ENCODE measurements at regions not wholly inside any gene's neighbourhood (a gene's known extent, or its start where the extent isn't known, plus 50 kb on each side); places are given as distances from the start of the nearest gene placed in this dataset.

DNA sequence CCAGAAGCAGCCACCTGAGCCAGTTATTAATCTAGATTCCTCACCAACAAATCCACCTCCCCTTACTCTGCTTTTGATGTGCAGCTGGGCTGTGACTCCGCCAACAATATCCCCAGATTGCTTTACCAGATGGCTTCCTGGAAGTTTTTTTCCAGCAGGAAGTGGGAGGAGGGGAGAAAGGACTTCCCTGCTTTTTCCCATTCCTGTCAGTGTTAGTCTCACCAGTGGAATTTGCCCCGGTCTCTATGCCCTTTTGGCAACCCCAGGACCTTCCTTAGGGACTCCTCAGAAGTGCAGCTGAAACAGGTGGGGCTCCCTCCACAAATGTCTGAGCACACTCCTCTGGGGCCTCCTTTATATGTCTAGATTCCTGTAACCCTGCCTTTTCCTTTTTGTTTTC lies 465.2 kb upstream of the IGFBP7 start:
- H3K36me3 ChIP-seq (ENCODE audit: control insufficient read depth in 2 of 3, insufficient read depth in 3 of 3, low read length in 3 of 3): no peaks in the 10 kb centered on the region
- no peak overlapping the region for H3K4me3 ChIP-seq (ENCODE audit: low read length in 3 of 3)
- no peak overlapping the region for H3K9ac ChIP-seq (ENCODE audit: low read length in 3 of 3)
- H3K9me3 ChIP-seq (ENCODE audit: control insufficient read depth in 2 of 3, insufficient read depth in 1 of 3, low read length in 3 of 3): no peaks in the 10 kb centered on the region
- no peaks in the 10 kb centered on the region for H3K27me3 ChIP-seq (ENCODE audit: control insufficient read depth, insufficient read depth, low read length)
- H3K4me1 ChIP-seq (ENCODE audit: control insufficient read depth in 2 of 3, insufficient read depth in 2 of 3, low read depth in 1 of 3, low read length in 3 of 3): no peaks in the 10 kb centered on the region
- intact Hi-C loops (cut with DNase I): no loop called here
- H3K27ac ChIP-seq (ENCODE audit: low read depth in 2 of 2, low read length in 2 of 2): no peak overlapping the region
- FAIRE-seq: no peak
- TF ChIP-seq, protein P1, sequence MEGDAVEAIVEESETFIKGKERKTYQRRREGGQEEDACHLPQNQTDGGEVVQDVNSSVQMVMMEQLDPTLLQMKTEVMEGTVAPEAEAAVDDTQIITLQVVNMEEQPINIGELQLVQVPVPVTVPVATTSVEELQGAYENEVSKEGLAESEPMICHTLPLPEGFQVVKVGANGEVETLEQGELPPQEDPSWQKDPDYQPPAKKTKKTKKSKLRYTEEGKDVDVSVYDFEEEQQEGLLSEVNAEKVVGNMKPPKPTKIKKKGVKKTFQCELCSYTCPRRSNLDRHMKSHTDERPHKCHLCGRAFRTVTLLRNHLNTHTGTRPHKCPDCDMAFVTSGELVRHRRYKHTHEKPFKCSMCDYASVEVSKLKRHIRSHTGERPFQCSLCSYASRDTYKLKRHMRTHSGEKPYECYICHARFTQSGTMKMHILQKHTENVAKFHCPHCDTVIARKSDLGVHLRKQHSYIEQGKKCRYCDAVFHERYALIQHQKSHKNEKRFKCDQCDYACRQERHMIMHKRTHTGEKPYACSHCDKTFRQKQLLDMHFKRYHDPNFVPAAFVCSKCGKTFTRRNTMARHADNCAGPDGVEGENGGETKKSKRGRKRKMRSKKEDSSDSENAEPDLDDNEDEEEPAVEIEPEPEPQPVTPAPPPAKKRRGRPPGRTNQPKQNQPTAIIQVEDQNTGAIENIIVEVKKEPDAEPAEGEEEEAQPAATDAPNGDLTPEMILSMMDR (IDR thresholded peaks at IDR 0.05; ENCODE audit: borderline replicate concordance, extremely low read depth, insufficient read depth): no peak
- peak in 1 of 5 donors; percentile 25 for DNase-seq

DNA sequence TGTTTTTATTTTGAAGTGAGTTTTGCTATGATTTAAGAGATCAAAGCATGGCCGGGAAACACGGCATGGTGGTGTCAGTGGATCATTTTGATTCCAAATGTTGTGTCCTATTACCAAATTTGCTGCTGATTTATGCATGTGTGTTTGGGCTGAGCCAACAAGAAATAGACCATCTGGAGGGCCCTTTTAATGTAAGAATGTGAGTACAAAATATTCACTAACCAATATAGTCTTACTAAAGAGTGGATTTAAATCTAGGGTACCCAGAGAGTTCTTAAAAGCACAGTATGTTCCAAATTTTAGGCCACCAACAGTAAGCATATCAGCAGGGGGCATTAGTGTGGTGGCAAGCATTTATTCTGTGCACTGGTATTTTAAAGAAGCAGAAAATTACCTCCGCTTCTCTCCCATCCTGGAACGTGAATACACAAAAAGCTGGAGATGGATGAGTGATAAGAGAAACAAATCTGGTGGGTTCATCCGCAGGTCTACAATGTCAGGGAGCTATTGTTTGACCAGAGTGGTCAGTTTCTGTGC lies 444.4 kb upstream of the IGFBP7 start:
- no peak for FAIRE-seq
- intact Hi-C loops (cut with DNase I): no loop called here
- Histone ChIP-seq H3K4me1 (ENCODE audit: control insufficient read depth in 2 of 3, insufficient read depth in 2 of 3, low read depth in 1 of 3, low read length in 3 of 3) (no peaks in the 10 kb centered on the region), H3K4me3 (ENCODE audit: low read length in 3 of 3) (no peak overlapping the region), H3K27ac (ENCODE audit: low read depth in 2 of 2, low read length in 2 of 2) (no peak overlapping the region), H3K9ac (ENCODE audit: low read length in 3 of 3) (no peak overlapping the region), H3K36me3 (ENCODE audit: control insufficient read depth in 2 of 3, insufficient read depth in 3 of 3, low read length in 3 of 3) (no peaks in the 10 kb centered on the region), H3K9me3 (ENCODE audit: control insufficient read depth in 2 of 3, insufficient read depth in 1 of 3, low read length in 3 of 3) (no peaks in the 10 kb centered on the region), H3K27me3 (ENCODE audit: control insufficient read depth, insufficient read depth, low read length) (no peaks in the 10 kb centered on the region)
- peak in 2 of 5 donors; percentile 23 to 40 for DNase-seq
- TF ChIP-seq, protein P1 (IDR thresholded peaks at IDR 0.05; ENCODE audit: borderline replicate concordance, extremely low read depth, insufficient read depth): no peak

DNA sequence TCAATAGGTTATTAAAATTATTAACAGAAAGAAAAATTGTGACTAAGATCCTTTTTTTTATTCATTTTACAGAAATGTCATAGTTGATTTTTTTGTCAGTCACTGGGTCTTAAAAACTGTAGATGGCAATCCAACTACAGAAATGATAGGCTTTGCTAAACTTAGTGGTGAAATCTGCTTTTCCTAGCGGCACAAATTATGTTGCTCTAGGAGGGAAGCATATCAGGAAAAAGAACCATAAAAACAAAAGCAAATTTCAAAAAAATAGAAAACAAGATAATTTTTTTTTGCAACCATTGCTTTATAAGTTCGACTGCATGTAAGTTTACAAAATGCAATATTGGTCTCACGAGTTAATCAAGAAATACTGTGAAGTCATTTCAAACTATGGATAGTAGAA lies 443.5 kb upstream of the IGFBP7 start:
- TF ChIP-seq, protein P1 (IDR thresholded peaks at IDR 0.05; ENCODE audit: borderline replicate concordance, extremely low read depth, insufficient read depth): no peak
- no peak for FAIRE-seq

DNA sequence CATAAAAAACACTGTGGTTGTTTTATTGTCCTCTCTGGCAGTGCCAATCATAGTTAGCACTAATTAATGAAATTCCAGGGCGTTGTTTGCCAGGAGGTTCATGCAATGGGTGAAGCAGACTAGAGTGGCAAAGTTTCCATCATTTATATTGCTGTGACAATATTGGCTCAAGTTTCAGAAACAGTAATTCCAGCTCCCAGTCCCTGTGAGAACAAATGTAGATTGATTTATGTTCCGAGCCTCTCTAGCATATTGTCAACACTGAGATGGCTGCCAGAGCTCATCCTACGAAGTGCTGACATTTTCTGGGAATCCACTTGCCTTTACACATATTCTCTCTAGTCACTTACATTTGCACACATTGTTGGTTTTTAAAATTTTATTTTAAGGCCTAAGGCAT lies 440.0 kb upstream of the IGFBP7 start:
- H3K9me3 ChIP-seq (ENCODE audit: control insufficient read depth in 2 of 3, insufficient read depth in 1 of 3, low read length in 3 of 3): no peaks in the 10 kb centered on the region
- H3K4me3 ChIP-seq (ENCODE audit: low read length in 3 of 3): no peak overlapping the region
- no peaks in the 10 kb centered on the region for H3K4me1 ChIP-seq (ENCODE audit: control insufficient read depth in 2 of 3, insufficient read depth in 2 of 3, low read depth in 1 of 3, low read length in 3 of 3)
- H3K9ac ChIP-seq (ENCODE audit: low read length in 3 of 3): no peak overlapping the region
- intact Hi-C loops (cut with DNase I): no loop called here
- H3K36me3 ChIP-seq (ENCODE audit: control insufficient read depth in 2 of 3, insufficient read depth in 3 of 3, low read length in 3 of 3): no peaks in the 10 kb centered on the region
- FAIRE-seq (no peak), DNase-seq (peak in 4 of 5 donors; percentile 39 to 92 (median 68))
- H3K27me3 ChIP-seq (ENCODE audit: control insufficient read depth, insufficient read depth, low read length): no peaks in the 10 kb centered on the region
- H3K27ac ChIP-seq (ENCODE audit: low read depth in 2 of 2, low read length in 2 of 2): no peak overlapping the region
- TF ChIP-seq, protein P1 (IDR thresholded peaks at IDR 0.05; ENCODE audit: borderline replicate concordance, extremely low read depth, insufficient read depth): no peak

More for the DNA sequence above, 443.5 kb upstream of the IGFBP7 start:
- no peaks in the 10 kb centered on the region for H3K27me3 ChIP-seq (ENCODE audit: control insufficient read depth, insufficient read depth, low read length)
- peak in 2 of 5 donors; percentile 13 to 44 for DNase-seq
- H3K4me1 ChIP-seq (ENCODE audit: control insufficient read depth in 2 of 3, insufficient read depth in 2 of 3, low read depth in 1 of 3, low read length in 3 of 3): no peaks in the 10 kb centered on the region
- no peaks in the 10 kb centered on the region for H3K9me3 ChIP-seq (ENCODE audit: control insufficient read depth in 2 of 3, insufficient read depth in 1 of 3, low read length in 3 of 3)
- no peak overlapping the region for H3K9ac ChIP-seq (ENCODE audit: low read length in 3 of 3)
- intact Hi-C loops (cut with DNase I): no loop called here
- no peak overlapping the region for H3K27ac ChIP-seq (ENCODE audit: low read depth in 2 of 2, low read length in 2 of 2)
- no peak overlapping the region for H3K4me3 ChIP-seq (ENCODE audit: low read length in 3 of 3)
- H3K36me3 ChIP-seq (ENCODE audit: control insufficient read depth in 2 of 3, insufficient read depth in 3 of 3, low read length in 3 of 3): no peaks in the 10 kb centered on the region

All from kidney (tissue), 13 donors.